GM18909 (cell line): ENCODE measurements at regions not wholly inside any gene's neighbourhood (a gene's known extent, or its start where the extent isn't known, plus 50 kb on each side); places are given as distances from the start of the nearest gene placed in this dataset.
"Not testable (repeated sequence)": the region's sequence is repeated elsewhere in the genome, so short reads cannot be mapped to it uniquely, and the experiment has no call there.

Source experiments
- ATAC-seq: cut with Tn5 transposase; IDR thresholded peaks from one replicate; pipeline ENCODE4 v1.9.1; 2021; ENCODE audit warnings: mild to moderate bottlenecking; ENCODE audit not compliant: unreplicated experiment, poor library complexity

DNA sequence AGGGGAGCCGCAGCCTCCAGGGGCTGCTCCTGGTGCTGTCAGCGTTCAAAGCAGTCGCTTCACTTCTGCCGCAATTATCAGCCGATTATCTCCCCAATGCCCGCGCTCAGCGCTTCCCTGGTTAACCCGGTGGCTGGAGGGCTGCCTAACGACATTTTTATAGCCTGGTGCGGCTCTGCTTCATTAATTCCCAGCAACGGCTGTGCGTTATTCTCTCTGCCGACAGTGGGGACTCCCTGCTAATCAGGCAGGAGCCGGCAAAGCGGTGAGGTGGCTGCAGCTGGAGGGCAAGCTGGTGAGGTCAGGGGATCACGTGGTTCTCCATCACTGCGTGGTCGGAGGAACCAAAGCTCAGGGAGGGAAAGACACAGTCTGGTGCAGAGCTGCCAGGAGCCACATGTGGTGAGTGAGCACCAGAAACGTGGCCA is 62.9 kb downstream of the GLRX5 start:
- ATAC-seq = peak; percentile 73

DNA sequence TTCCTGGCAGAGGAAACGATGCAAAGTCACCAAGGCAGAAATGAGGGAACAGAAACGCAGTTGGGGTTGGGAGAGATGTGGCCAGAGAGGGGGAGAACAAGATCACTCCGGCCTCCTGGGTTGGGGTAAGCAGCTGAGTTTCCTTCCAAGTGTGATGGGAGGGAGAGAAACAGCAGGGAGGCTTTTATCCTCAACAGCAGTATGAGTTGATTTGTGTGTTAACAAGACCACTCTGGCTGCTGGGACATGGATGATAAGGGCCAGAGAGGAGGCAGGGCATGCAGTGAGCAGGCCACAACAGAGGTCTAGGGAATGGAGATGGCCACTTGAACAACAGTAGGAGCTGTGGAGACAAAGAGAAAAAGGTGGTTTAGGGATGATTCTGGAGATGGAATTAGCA is 66.8 kb downstream of the GLRX5 start:
- ATAC-seq = no peak

DNA sequence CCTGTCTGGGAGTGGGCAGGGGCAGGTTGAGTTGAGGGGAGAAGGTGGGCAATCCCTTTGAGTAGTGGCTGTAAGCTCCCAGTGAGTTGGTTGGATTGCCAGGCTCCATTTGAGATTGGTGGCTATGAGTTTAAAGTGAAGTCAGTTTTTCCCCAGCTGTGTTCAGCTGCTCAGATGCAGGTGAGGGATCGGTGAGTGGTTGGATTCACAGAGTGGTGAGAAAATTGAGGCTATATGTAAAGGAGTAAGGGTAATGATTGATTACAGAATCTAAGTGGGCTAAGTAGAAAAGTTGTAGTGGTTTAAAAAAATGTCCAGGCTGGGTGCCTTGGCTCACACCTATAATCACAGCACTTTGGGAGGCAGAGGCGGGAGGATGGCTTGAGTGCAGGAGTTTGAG is 68.6 kb downstream of the GLRX5 start:
- no peak for ATAC-seq

DNA sequence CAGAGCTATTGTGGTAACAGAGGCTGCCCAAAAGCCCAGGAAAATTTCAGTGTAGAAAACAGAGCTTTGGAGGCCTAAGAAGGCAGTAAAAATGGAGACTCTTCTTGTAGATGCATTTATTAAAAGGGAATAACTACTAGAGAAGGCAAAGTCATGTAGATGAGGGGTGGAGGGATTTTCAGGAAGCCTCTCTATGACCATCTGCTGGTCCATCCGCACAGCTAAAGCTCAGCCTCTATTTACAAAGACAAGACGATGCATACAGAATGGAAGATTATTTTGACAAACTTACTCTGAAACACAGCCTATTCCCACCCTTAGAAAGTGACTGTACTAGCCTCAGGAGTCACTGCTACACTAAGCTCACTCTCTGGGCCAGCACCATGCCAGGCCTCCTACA is 71.4 kb downstream of the GLRX5 start:
- ATAC-seq = no peak

GRCh38 chr14:95608637-95609235 is 73.9 kb downstream of the GLRX5 start:
- no peak for ATAC-seq

- no peak for ATAC-seq
These were observed 74.6 kb downstream of the GLRX5 start for GRCh38 chr14:95609398-95609990.

GRCh38 chr14:95611293-95611880 is 74.8 kb upstream of the TCL1B start:
- ATAC-seq = no peak

DNA sequence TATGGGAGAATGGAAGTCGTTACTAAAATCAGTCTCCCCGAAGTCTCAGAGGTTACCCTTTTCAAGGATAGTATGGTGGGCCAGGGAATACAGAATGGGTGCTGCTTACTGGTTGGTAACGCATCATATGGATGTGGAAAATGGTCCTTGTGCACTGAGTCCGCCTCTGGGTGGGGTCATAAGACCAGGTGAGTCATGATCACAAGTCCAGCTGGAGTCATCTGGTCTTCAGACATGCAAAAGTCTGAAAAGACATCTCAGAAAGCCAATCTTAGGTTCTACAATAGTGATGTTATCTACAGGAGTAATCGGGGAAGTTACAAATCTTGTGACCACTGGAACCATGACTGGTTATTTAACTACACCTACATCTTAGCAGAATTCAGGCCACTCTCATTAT is 71.9 kb upstream of the TCL1B start:
- ATAC-seq = peak; percentile 59

DNA sequence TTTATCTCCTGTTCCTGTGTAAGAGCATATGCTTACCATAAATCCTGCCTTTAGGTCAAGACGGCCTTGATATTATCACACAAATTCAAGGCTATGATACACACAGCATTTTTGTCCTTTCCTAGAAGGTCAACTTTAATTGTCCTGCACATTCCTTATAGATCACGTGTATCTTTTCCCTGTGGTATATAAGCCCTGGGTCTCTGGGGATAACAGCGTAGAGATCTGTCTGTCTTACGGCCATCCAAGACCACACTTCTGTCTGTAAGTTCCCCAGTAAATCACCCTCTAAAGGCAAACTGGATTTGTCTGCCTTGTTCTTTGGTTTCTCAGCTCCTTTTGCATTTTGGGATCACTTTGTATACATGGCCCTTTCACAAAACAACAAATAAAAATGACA is 69.5 kb upstream of the TCL1B start:
- no peak for ATAC-seq

DNA sequence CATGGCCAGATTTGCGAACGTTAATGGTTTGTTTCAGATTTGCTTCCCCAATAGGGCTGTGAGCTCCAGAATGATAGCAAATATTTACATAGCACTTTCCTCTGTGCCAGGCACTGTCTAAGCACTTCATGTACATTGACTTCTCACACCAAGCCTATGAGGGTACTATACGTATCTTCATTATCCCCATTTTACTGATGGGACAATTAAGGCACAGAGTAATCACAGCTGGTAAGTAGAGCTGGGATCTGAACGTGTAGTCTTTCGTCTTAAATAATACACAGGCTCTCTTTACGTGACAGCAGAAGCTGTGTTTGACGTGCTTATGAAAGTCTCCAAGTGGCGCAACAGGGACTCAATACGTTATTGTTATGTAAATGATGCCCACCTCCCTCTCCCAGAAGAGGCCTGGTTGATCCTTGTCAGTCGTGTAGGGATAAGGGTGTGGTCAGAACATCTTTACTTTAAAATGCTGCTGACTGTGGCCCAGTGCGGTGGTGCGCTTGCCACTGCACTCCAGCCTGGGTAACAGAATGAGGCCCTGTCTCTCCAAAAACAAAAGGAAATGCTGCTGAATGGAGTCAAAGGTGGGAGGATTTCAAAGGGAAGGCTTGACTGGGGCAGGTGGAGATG is 66.3 kb upstream of the TCL1B start:
- no peak for ATAC-seq

DNA sequence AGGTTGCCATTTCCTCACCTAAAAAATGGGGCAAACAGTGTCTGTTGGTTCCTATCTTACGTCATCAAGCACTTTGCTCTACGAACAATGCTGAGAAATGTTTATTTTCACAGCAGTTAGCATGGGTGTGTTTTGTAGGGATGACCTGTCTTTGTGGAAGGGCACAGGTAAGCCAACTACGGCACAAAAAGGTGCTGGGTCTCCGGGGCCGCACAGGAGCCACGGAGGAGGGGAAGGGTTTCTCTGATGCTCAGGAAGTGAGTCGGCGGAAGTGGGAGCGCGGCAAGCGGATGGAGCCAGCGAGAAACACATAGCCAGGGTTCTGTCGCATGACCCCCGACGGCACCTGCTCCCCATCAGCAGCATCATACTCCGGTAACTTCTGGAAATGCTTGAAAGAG is 65.6 kb upstream of the TCL1B start:
- no peak for ATAC-seq

GRCh38 chr14:95623195-95623594 is 63.0 kb upstream of the TCL1B start:
- no peak for ATAC-seq

DNA sequence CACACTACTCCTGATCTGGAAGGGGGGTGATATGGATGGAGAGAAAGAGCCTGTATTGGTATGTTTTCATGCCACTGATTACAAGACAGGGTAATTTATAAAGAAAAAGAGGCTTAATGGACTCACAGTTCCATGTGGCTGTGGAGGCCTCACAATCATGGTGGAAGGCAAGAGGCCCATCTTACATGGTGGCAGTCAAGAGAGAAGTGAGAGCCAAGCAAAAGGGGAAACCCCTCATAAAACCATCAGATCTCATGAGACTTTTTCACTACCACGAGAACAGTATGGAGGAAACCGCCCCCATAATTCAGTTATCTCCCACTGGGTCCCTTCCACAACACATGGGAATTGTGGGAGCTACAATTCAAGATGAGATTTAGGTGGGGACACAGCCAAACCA is 60.5 kb upstream of the TCL1B start:
- not testable (repeated sequence) for ATAC-seq

DNA sequence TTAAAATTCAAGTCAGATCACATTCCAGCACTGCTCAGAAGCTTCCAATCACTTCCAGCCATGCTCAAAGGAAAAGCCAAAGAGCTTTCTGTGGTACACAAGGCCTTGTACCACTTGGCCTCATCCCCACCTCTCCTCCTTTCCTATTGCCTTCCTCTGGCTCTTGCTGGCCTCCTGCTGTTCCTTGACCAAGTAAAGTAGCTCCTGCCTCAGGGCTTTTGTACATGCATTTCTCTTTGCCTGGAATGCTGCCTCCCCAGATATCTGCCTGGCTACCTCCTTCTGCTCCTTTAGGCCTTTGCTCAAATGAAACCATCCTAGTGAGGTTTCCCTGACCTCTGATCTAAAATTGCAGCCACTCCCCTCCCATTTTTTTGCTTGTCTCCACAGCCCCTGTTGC is 51.2 kb upstream of the TCL1B start:
- ATAC-seq = no peak
